Neural progenitor cell (in vitro differentiated cells): ENCODE measurements at regions not wholly inside any gene's neighbourhood (a gene's known extent, or its start where the extent isn't known, plus 50 kb on each side); places are given as distances from the start of the nearest gene placed in this dataset.

ENCODE experiments used
- CTCF ChIP-seq: fragments of 200-600 bp; sonication (generic); IDR thresholded peaks from 2 replicates; pipeline ENCODE4 v1.5.1; 2017; ENCODE audit warnings: antibody characterized with exemption, mild to moderate bottlenecking
- EZH2 ChIP-seq: fragments of 200-600 bp; sonication (generic); IDR thresholded peaks from 2 replicates; pipeline ENCODE4 v1.6.1; 2017; ENCODE audit warnings: antibody characterized with exemption, mild to moderate bottlenecking, moderate library complexity

- no peak for TF ChIP-seq CTCF
- no peak for TF ChIP-seq EZH2
Measured at GRCh38 chrX:112367065-112367464, 284.5 kb upstream of the TRPC5 start.
